ENCODE measurements at regions not wholly inside any gene's neighbourhood (a gene's known extent, or its start where the extent isn't known, plus 50 kb on each side); places are given as distances from the start of the nearest gene placed in this dataset.

- Histone ChIP-seq H3K27ac (ENCODE audit: low read length) (no peak overlapping the region), H3K9me3 (ENCODE audit: control insufficient read depth, low read length) (no peaks in the 10 kb centered on the region), H3K4me3 (ENCODE audit: low read length) (no peak overlapping the region), H3K4me1 (ENCODE audit: control insufficient read depth, insufficient read depth, low read length) (no peaks in the 10 kb centered on the region), H3K27me3 (ENCODE audit: control insufficient read depth, insufficient read depth) (no peaks in the 10 kb centered on the region)
- no peak for DNase-seq
- no peak for ATAC-seq
- intact Hi-C loops (cut with DNase I), result no loop called here
- 80% methylated on average over 1 of the region's 1 CpG for WGBS
Measured at GRCh38 chr6:132019586-132019985, 68.4 kb upstream of the CCN2 start.

GRCh38 chr6:132017942-132018341, 66.8 kb upstream of the CCN2 start:
- WGBS, result 71% methylated on average over 3 of the region's 3 CpGs
- no peaks in the 10 kb centered on the region for H3K4me1 ChIP-seq (ENCODE audit: control insufficient read depth, insufficient read depth, low read length)

GRCh38 chr6:132016396-132016795, 65.2 kb upstream of the CCN2 start:
- intact Hi-C loops (cut with DNase I), result no loop called here
- H3K4me1 ChIP-seq (ENCODE audit: control insufficient read depth, insufficient read depth, low read length), result no peaks in the 10 kb centered on the region
- H3K27ac ChIP-seq (ENCODE audit: low read length), result no peak overlapping the region
- WGBS, result 81% methylated on average over 1 of the region's 1 CpG
- no peaks in the 10 kb centered on the region for H3K9me3 ChIP-seq (ENCODE audit: control insufficient read depth, low read length)
- H3K4me3 ChIP-seq (ENCODE audit: low read length), result no peak overlapping the region
- no peaks in the 10 kb centered on the region for H3K27me3 ChIP-seq (ENCODE audit: control insufficient read depth, insufficient read depth)
- DNase-seq (no peak), ATAC-seq (no peak)

More at GRCh38 chr6:132017942-132018341, 66.8 kb upstream of the CCN2 start:
- ATAC-seq (no peak), DNase-seq (no peak)
- Histone ChIP-seq H3K4me3 (ENCODE audit: low read length) (no peak overlapping the region), H3K9me3 (ENCODE audit: control insufficient read depth, low read length) (no peaks in the 10 kb centered on the region), H3K27me3 (ENCODE audit: control insufficient read depth, insufficient read depth) (no peaks in the 10 kb centered on the region), H3K27ac (ENCODE audit: low read length) (no peak overlapping the region)
- intact Hi-C loops (cut with DNase I), result no loop called here

- no peak overlapping the region for H3K27ac ChIP-seq (ENCODE audit: low read length)
- intact Hi-C loops (cut with DNase I), result no loop called here
- H3K27me3 ChIP-seq (ENCODE audit: control insufficient read depth, insufficient read depth), result no peaks in the 10 kb centered on the region
- H3K4me1 ChIP-seq (ENCODE audit: control insufficient read depth, insufficient read depth, low read length), result peaks cover 2% of the 10 kb centered on the region
- no peak overlapping the region for H3K4me3 ChIP-seq (ENCODE audit: low read length)
- H3K9me3 ChIP-seq (ENCODE audit: control insufficient read depth, low read length), result no peaks in the 10 kb centered on the region
- WGBS, result 63% methylated on average over 2 of the region's 2 CpGs
- ATAC-seq, result peak; percentile 86 to 94
- DNase-seq, result no peak
Measured at GRCh38 chr6:132011582-132011981, 60.4 kb upstream of the CCN2 start.

GRCh38 chr6:132009175-132009574, 58.0 kb upstream of the CCN2 start:
- Histone ChIP-seq H3K9me3 (ENCODE audit: control insufficient read depth, low read length) (no peaks in the 10 kb centered on the region), H3K27ac (ENCODE audit: low read length) (no peak overlapping the region), H3K4me1 (ENCODE audit: control insufficient read depth, insufficient read depth, low read length) (peaks cover 2% of the 10 kb centered on the region), H3K4me3 (ENCODE audit: low read length) (no peak overlapping the region), H3K27me3 (ENCODE audit: control insufficient read depth, insufficient read depth) (no peaks in the 10 kb centered on the region)
- ATAC-seq, result no peak
- no peak for DNase-seq
- intact Hi-C loops (cut with DNase I), result no loop called here

- intact Hi-C loops (cut with DNase I), result no loop called here
- H3K4me3 ChIP-seq (ENCODE audit: low read length), result no peak overlapping the region
- no peaks in the 10 kb centered on the region for H3K27me3 ChIP-seq (ENCODE audit: control insufficient read depth, insufficient read depth)
- no peak for ATAC-seq
- 81% methylated on average over 2 of the region's 2 CpGs for WGBS
- no peak overlapping the region for H3K27ac ChIP-seq (ENCODE audit: low read length)
- H3K9me3 ChIP-seq (ENCODE audit: control insufficient read depth, low read length), result no peaks in the 10 kb centered on the region
- H3K4me1 ChIP-seq (ENCODE audit: control insufficient read depth, insufficient read depth, low read length), result peaks cover 2% of the 10 kb centered on the region
- DNase-seq, result no peak
Measured at GRCh38 chr6:132007474-132008190, 56.5 kb upstream of the CCN2 start.

DNA sequence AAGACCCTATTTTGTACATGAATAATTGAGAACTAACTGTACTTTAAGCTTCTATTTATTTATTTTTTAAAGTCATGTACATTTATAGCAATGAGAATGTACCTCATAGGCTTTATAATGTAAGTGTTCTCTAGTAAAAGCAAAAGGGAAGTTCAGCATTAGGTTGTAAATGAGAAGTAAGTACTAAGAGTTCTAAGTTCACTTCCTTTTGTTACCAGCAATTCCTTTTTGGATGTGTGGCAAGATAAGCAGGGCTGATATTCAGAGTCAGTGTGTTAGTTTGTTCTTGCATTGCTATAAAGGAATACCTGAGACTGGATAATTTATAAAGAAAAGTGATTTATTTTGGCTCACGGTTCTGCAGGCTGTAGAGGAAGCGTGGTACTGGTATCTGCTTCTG, 54.0 kb upstream of the CCN2 start:
- no peaks in the 10 kb centered on the region for H3K9me3 ChIP-seq (ENCODE audit: control insufficient read depth, low read length)
- no peak overlapping the region for H3K27ac ChIP-seq (ENCODE audit: low read length)
- intact Hi-C loops (cut with DNase I), result no loop called here
- peaks cover 2% of the 10 kb centered on the region for H3K4me1 ChIP-seq (ENCODE audit: control insufficient read depth, insufficient read depth, low read length)
- no peak overlapping the region for H3K4me3 ChIP-seq (ENCODE audit: low read length)
- no peaks in the 10 kb centered on the region for H3K27me3 ChIP-seq (ENCODE audit: control insufficient read depth, insufficient read depth)
- 76% methylated on average over 2 of the region's 2 CpGs for WGBS
- DNase-seq (no peak), ATAC-seq (no peak)

DNA sequence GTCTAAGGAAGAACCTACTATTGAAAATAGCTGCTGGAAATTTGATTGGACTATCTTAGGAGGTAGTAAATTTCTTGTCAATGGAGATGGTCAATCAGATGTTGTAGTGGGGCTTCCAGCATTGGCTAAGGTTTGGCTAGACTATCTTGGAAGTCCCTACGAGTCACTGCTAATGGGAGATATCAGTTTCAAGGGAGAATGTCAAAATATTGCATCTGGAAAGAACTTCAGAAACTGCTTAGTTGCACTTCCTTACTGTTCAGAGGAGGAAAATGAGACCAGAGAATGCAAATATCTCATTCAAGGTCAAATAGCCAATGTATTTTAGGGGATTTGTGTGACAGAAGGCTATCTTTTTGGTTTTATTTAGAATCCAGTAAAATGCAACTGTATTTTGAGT, 53.5 kb upstream of the CCN2 start:
- no peak overlapping the region for H3K27ac ChIP-seq (ENCODE audit: low read length)
- H3K27me3 ChIP-seq (ENCODE audit: control insufficient read depth, insufficient read depth), result no peaks in the 10 kb centered on the region
- DNase-seq, result no peak
- 42% methylated on average over 1 of the region's 1 CpG for WGBS
- intact Hi-C loops (cut with DNase I), result no loop called here
- H3K4me3 ChIP-seq (ENCODE audit: low read length), result no peak overlapping the region
- ATAC-seq, result no peak
- no peaks in the 10 kb centered on the region for H3K9me3 ChIP-seq (ENCODE audit: control insufficient read depth, low read length)
- peaks cover 2% of the 10 kb centered on the region for H3K4me1 ChIP-seq (ENCODE audit: control insufficient read depth, insufficient read depth, low read length)

- no peaks in the 10 kb centered on the region for H3K27me3 ChIP-seq (ENCODE audit: control insufficient read depth, insufficient read depth)
- DNase-seq, result no peak
Measured at GRCh38 chr6:132003516-132004178, 52.5 kb upstream of the CCN2 start.

More at GRCh38 chr6:132003516-132004178, 52.5 kb upstream of the CCN2 start:
- no peak for ATAC-seq
- 98% methylated on average over 7 of the region's 7 CpGs for WGBS
- intact Hi-C loops (cut with DNase I), result no loop called here
- Histone ChIP-seq H3K4me3 (ENCODE audit: low read length) (no peak overlapping the region), H3K27ac (ENCODE audit: low read length) (no peak overlapping the region), H3K9me3 (ENCODE audit: control insufficient read depth, low read length) (no peaks in the 10 kb centered on the region), H3K4me1 (ENCODE audit: control insufficient read depth, insufficient read depth, low read length) (peaks cover 3% of the 10 kb centered on the region)

Data from right cardiac atrium (tissue), 5 donors.